Activated naive CD8-positive, alpha-beta T cell treated with anti-CD3 and anti-CD28 coated beads, Interleukin-2, amount 50 U/mL, for 24 hours (primary cell): ENCODE measurements at regions not wholly inside any gene's neighbourhood (a gene's known extent, or its start where the extent isn't known, plus 50 kb on each side); places are given as distances from the start of the nearest gene placed in this dataset.
A peak's percentile ranks its signal among the peaks of the same experiment; 100 is the strongest.

Experiments
- ATAC-seq: fragments of 150-1000 bp; cut with Tn5 transposase; one replicate; pipeline ENCODE4 v1.10.0; 2021
- DNase-seq: peaks from one replicate; pipeline ENCODE4 v3.0.0; 2021
- H3K27ac Mint-ChIP-seq: one replicate; pipeline ENCODE4 v1.8.0; 2021; ENCODE audit warnings: mild to moderate bottlenecking, mixed read lengths
- H3K27me3 Mint-ChIP-seq: one replicate; pipeline ENCODE4 v1.8.0; 2021; ENCODE audit warnings: mixed read lengths
- H3K36me3 Mint-ChIP-seq: one replicate; pipeline ENCODE4 v1.8.0; 2021; ENCODE audit warnings: low read depth, mixed read lengths
- H3K4me1 Mint-ChIP-seq: one replicate; pipeline ENCODE4 v1.8.0; 2021; ENCODE audit warnings: mixed read lengths
- H3K4me3 Mint-ChIP-seq: one replicate; pipeline ENCODE4 v1.8.0; 2021; ENCODE audit warnings: mild to moderate bottlenecking, moderate library complexity, mixed read lengths
- H3K9me3 Mint-ChIP-seq: one replicate; pipeline ENCODE4 v1.8.0; 2021; ENCODE audit warnings: mixed read lengths

DNA sequence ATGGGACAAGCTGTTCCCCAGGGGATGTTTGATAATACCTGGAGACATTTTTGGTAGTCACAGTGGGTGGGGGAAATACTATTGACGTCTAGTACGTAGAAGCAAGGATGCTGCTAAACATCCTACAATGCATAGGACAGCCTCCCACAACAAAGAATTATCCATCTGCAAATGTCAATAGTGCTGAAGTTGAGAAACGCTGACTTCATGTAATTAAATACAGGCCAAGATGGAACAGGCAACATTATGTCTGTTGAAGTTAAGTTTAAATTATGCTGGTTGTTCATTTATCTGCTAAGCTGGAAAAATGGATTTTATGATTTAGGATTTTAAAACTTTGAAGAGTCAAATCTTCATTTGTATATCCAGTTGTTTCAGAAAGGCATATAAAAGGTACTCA is 341.2 kb upstream of the DYNLRB2 start:
- Mint-ChIP-seq H3K9me3 (no peaks in the 10 kb centered on the region), H3K4me3 (no peak overlapping the region), H3K27ac (no peak overlapping the region), H3K36me3 (no peaks in the 10 kb centered on the region), H3K4me1 (peaks cover 6% of the 10 kb centered on the region), H3K27me3 (peaks cover 3% of the 10 kb centered on the region)
- DNase-seq (no peak), ATAC-seq (no peak)

GRCh38 chr16:80198311-80199299 is 342.2 kb upstream of the DYNLRB2 start:
- Mint-ChIP-seq H3K36me3 (no peaks in the 10 kb centered on the region), H3K4me3 (no peak overlapping the region), H3K4me1 (peaks cover 6% of the 10 kb centered on the region), H3K9me3 (no peaks in the 10 kb centered on the region), H3K27ac (no peak overlapping the region), H3K27me3 (peaks cover 2% of the 10 kb centered on the region)
- no peak for DNase-seq
- no peak for ATAC-seq

- H3K4me1 Mint-ChIP-seq = peaks cover 6% of the 10 kb centered on the region
- H3K4me3 Mint-ChIP-seq = no peak overlapping the region
- H3K9me3 Mint-ChIP-seq = no peaks in the 10 kb centered on the region
- ATAC-seq (peak; percentile 63), DNase-seq (no peak)
- H3K27me3 Mint-ChIP-seq = peaks cover 6% of the 10 kb centered on the region
- H3K36me3 Mint-ChIP-seq = no peaks in the 10 kb centered on the region
- H3K27ac Mint-ChIP-seq = no peak overlapping the region
These were observed 343.0 kb upstream of the DYNLRB2 start for GRCh38 chr16:80197741-80198201.

GRCh38 chr16:80191928-80192327 is 348.9 kb upstream of the DYNLRB2 start:
- Mint-ChIP-seq H3K4me1 (no peaks in the 10 kb centered on the region), H3K9me3 (no peaks in the 10 kb centered on the region), H3K4me3 (no peak overlapping the region), H3K27ac (no peak overlapping the region), H3K27me3 (peaks cover 15% of the 10 kb centered on the region), H3K36me3 (no peaks in the 10 kb centered on the region)
- ATAC-seq (no peak), DNase-seq (no peak)

DNA sequence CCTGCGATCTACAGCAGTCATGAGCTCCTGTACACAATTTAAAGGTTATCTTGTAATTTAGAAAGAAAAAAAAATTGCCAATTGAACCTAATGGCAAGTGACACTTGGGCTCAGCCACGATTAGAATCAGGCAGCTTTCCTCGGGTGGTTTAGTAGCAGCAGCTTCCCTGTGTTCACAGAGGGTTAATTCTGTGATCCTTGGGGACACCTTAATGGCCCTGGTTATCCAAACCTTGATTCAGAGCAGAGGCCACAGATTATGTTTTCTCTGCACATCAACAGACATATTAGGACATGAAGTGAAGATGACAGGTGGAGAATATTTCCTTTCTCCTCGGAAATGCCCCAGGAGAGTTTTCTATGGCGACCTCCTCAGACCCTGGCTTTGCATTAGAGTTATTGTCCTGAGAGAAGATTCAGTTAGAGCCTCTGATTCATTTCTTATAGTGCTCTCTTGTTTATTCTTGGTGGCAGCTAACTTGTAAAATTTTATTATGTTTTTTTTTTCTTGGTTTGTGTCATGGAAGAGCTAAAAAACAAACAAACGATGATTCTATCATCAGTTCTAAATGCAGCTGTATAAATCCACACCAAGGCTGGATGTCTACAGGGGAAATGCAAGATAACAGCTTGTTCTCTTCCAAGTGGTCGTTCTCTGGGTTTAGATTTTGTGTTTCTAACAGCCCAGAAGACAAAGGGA is 351.2 kb upstream of the DYNLRB2 start:
- Mint-ChIP-seq H3K36me3 (no peaks in the 10 kb centered on the region), H3K4me1 (no peaks in the 10 kb centered on the region), H3K27me3 (peaks cover 13% of the 10 kb centered on the region), H3K27ac (no peak overlapping the region), H3K9me3 (no peaks in the 10 kb centered on the region), H3K4me3 (no peak overlapping the region)
- ATAC-seq (no peak), DNase-seq (no peak)

- Mint-ChIP-seq H3K4me3 (no peak overlapping the region), H3K4me1 (no peaks in the 10 kb centered on the region), H3K27me3 (peaks cover 4% of the 10 kb centered on the region), H3K27ac (no peak overlapping the region), H3K36me3 (no peaks in the 10 kb centered on the region), H3K9me3 (no peaks in the 10 kb centered on the region)
- ATAC-seq (no peak), DNase-seq (no peak)
These were observed 364.7 kb upstream of the DYNLRB2 start for GRCh38 chr16:80176114-80176513.

DNA sequence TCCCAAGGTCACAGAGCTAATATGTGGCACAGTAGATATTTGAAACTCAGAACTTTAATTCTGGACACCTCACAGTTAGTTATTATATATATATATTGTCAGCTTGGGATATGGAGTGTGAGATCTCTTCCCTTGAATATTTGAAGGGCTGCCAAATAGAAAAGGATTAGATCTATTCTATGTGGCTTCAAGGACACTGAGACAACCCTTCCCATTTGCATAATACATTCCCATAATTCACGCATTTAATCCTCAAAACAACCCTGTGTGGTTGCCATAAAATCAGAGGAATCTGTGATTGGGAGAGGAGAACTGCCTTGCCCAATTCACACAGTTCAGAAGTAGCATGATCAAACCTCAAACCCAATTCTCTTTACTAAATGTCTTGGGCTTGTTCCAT is 365.8 kb upstream of the DYNLRB2 start:
- Mint-ChIP-seq H3K36me3 (no peaks in the 10 kb centered on the region), H3K27me3 (peaks cover 4% of the 10 kb centered on the region), H3K9me3 (no peaks in the 10 kb centered on the region), H3K4me1 (no peaks in the 10 kb centered on the region), H3K27ac (no peak overlapping the region), H3K4me3 (no peak overlapping the region)
- ATAC-seq (no peak), DNase-seq (no peak)

- DNase-seq (no peak), ATAC-seq (no peak)
- no peak overlapping the region for H3K27ac Mint-ChIP-seq
- no peaks in the 10 kb centered on the region for H3K4me1 Mint-ChIP-seq
- H3K4me3 Mint-ChIP-seq = no peak overlapping the region
- H3K36me3 Mint-ChIP-seq = no peaks in the 10 kb centered on the region
- H3K27me3 Mint-ChIP-seq = peaks cover 4% of the 10 kb centered on the region
- no peaks in the 10 kb centered on the region for H3K9me3 Mint-ChIP-seq
These were observed 366.4 kb upstream of the DYNLRB2 start for GRCh38 chr16:80174416-80174815.

GRCh38 chr16:80171746-80172145 is 369.0 kb upstream of the DYNLRB2 start:
- H3K4me3 Mint-ChIP-seq = no peak overlapping the region
- H3K27ac Mint-ChIP-seq = no peak overlapping the region
- no peaks in the 10 kb centered on the region for H3K36me3 Mint-ChIP-seq
- H3K27me3 Mint-ChIP-seq = no peaks in the 10 kb centered on the region
- no peak for DNase-seq
- H3K4me1 Mint-ChIP-seq = no peaks in the 10 kb centered on the region
- ATAC-seq = no peak
- H3K9me3 Mint-ChIP-seq = no peaks in the 10 kb centered on the region

GRCh38 chr16:80171199-80171598 is 369.6 kb upstream of the DYNLRB2 start:
- ATAC-seq = no peak
- H3K4me1 Mint-ChIP-seq = no peaks in the 10 kb centered on the region
- no peaks in the 10 kb centered on the region for H3K9me3 Mint-ChIP-seq
- H3K4me3 Mint-ChIP-seq = no peak overlapping the region
- no peak overlapping the region for H3K27ac Mint-ChIP-seq
- DNase-seq = no peak
- H3K36me3 Mint-ChIP-seq = no peaks in the 10 kb centered on the region
- H3K27me3 Mint-ChIP-seq = no peaks in the 10 kb centered on the region

DNA sequence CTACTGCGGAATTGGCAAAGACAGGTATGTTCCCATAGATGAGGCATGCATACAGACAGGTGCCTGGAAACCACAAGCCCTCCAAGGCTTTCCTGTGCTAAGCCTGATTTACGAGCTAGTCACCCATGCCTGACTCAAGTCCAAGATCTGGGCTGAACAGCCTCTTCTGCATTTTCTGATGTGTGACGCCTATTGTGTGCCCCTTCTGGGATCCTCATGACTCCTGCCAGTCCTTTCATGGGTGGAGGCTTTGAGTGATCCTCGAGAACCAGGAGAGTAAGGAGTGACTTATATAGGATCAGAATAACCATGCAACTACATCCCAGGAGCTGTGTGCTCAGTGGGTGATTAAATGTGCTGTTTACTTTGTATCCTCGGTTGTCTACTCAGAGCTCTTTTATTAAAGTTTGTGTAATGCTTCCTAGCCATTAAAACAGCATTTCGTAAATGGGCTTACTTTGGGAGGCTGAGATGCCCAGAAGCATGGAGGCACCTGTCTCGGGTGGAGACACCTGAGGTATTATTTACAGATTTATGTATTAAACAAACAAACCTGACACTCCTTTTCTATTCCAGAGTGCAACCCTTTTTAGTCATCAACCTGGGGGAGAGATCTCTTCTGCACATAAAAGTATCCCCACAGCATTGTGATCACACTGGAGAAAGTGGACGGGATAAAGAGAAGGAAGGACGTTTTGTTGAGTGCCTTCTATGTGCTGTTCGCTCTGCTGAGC is 373.0 kb upstream of the DYNLRB2 start:
- no peak for ATAC-seq
- H3K9me3 Mint-ChIP-seq = no peaks in the 10 kb centered on the region
- no peaks in the 10 kb centered on the region for H3K4me1 Mint-ChIP-seq
- H3K36me3 Mint-ChIP-seq = no peaks in the 10 kb centered on the region
- H3K4me3 Mint-ChIP-seq = no peak overlapping the region
- no peak overlapping the region for H3K27ac Mint-ChIP-seq
- DNase-seq = no peak
- no peaks in the 10 kb centered on the region for H3K27me3 Mint-ChIP-seq

- H3K27me3 Mint-ChIP-seq = no peaks in the 10 kb centered on the region
- no peaks in the 10 kb centered on the region for H3K4me1 Mint-ChIP-seq
- ATAC-seq (no peak), DNase-seq (no peak)
- H3K36me3 Mint-ChIP-seq = no peaks in the 10 kb centered on the region
- no peaks in the 10 kb centered on the region for H3K9me3 Mint-ChIP-seq
- H3K4me3 Mint-ChIP-seq = no peak overlapping the region
- no peak overlapping the region for H3K27ac Mint-ChIP-seq
These were observed 374.7 kb upstream of the DYNLRB2 start for GRCh38 chr16:80166082-80166481.

DNA sequence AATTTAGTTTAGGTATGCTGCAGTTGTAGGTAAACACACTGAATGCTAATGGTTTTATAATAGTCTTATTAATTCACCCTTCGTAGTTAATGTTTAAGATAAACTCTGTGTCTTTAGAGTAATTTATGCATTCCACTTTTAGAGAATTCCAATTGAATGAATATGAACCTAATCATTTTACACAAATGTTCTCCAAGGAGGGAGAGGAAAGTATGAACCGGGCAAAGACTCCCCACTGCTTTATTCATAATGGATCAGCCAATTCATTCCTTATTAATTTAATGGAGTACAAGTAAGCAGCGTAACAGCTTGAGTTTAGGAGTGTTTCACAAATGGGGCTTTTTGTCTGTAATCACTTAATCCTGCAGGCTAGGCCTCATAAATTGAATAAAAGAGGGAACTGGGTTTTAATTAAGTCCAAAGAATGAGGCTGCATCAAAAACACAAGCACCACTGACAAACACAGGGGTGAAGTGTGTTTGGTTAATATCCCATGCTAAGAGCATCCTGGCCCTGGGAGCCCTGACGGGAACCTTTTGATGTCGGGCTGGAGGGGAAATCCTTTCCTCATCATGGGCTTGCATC is 375.7 kb upstream of the DYNLRB2 start:
- H3K36me3 Mint-ChIP-seq = no peaks in the 10 kb centered on the region
- no peaks in the 10 kb centered on the region for H3K4me1 Mint-ChIP-seq
- H3K9me3 Mint-ChIP-seq = no peaks in the 10 kb centered on the region
- ATAC-seq (no peak), DNase-seq (no peak)
- H3K27me3 Mint-ChIP-seq = no peaks in the 10 kb centered on the region
- no peak overlapping the region for H3K4me3 Mint-ChIP-seq
- H3K27ac Mint-ChIP-seq = no peak overlapping the region

DNA sequence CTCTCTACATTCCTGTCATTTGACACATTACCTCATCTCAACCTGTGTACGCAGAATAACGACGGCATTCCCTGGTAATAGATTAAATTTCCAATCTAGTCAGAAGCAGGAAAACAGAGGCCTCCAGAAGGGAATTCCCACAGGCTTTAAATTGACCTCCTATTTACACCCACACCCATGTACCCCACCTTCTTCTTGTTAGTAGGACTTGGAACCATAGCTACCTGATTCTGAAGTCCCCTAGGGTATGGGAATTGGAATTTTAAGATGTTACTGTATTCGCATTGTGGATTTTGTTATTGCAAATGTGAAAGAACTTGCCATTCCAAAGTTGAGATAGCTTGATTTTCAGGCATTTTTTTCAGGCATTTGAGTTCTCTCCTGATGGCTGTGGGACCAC is 377.5 kb upstream of the DYNLRB2 start:
- H3K36me3 Mint-ChIP-seq = no peaks in the 10 kb centered on the region
- DNase-seq (no peak), ATAC-seq (no peak)
- no peaks in the 10 kb centered on the region for H3K27me3 Mint-ChIP-seq
- no peaks in the 10 kb centered on the region for H3K9me3 Mint-ChIP-seq
- H3K27ac Mint-ChIP-seq = no peak overlapping the region
- H3K4me3 Mint-ChIP-seq = no peak overlapping the region
- no peaks in the 10 kb centered on the region for H3K4me1 Mint-ChIP-seq
